ENCODE measurements at regions not wholly inside any gene's neighbourhood (a gene's known extent, or its start where the extent isn't known, plus 50 kb on each side); places are given as distances from the start of the nearest gene placed in this dataset.
A peak's percentile ranks its signal among the peaks of the same experiment; 100 is the strongest.

DNA sequence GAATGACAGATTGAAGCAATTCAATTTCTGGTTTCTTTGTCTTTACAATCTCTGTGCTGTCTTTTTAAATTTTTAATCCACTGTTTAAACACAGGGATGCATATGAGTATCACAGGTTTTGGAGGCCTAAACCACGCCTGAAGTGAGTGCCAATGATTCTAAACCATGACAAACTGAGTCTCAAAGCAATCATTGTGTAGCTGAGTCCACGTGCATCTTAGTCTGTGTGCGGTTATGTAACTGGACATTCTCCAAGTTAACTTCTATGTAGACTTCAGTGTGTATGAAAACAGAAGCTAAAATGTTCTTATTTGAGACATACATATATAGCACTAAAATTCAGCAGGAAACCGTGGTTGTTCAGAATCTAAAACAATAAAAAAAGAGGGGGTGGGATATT, 79.3 kb upstream of the ST8SIA6 start:
- Histone ChIP-seq H3K9me3 (ENCODE audit: control insufficient read depth in 1 of 2, insufficient read depth in 1 of 2, low read depth in 1 of 2, low read length in 2 of 2) (no peaks in the 10 kb centered on the region), H4K20me1 (ENCODE audit: insufficient read depth) (no peaks in the 10 kb centered on the region), H3K27ac (ENCODE audit: low read depth, low read length) (no peak overlapping the region), H2AFZ (ENCODE audit: low read depth, low read length, poor library complexity, severe bottlenecking) (peak overlapping the region; percentile 59), H3K4me2 (ENCODE audit: low read length) (no peak overlapping the region), H3K36me3 (ENCODE audit: control insufficient read depth in 1 of 2, insufficient read depth in 2 of 2, low read length in 2 of 2) (no peaks in the 10 kb centered on the region), H3K79me2 (ENCODE audit: insufficient read depth, low read length) (no peaks in the 10 kb centered on the region), H3K9ac (ENCODE audit: low read length) (no peak overlapping the region), H3K4me1 (ENCODE audit: control insufficient read depth in 1 of 2, insufficient read depth in 2 of 2, low read length in 2 of 2) (0 out of 4 replicates have a peak, but pooled peaks cover 0 to under 1% of the 10 kb centered on the region in 2 experiments), H3K4me3 (replicated peaks in 1 of 2; ENCODE audit: low read depth in 1 of 2, low read length in 2 of 2) (no peak overlapping the region), H3K9me2 (ENCODE audit: insufficient read depth) (no peaks in the 10 kb centered on the region), H3K27me3 (ENCODE audit: insufficient read depth, low read length) (no peaks in the 10 kb centered on the region)
- ChIA-PET RAD21 (ENCODE audit: low non-redundant PET in 1 of 2, low total read pairs in 2 of 2, uncharacterized antibody in 2 of 2, unreplicated experiment in 2 of 2) (no interaction called here), POLR2A (no interaction called here), CTCF (no interaction called here)
- TF ChIP-seq EZH2phosphoT487 (IDR thresholded peaks at IDR 0.05; ENCODE audit: borderline replicate concordance) (no peak), SIN3A (IDR thresholded peaks at IDR 0.05; ENCODE audit: low read depth) (no peak)
- TF ChIP-seq, protein P1, sequence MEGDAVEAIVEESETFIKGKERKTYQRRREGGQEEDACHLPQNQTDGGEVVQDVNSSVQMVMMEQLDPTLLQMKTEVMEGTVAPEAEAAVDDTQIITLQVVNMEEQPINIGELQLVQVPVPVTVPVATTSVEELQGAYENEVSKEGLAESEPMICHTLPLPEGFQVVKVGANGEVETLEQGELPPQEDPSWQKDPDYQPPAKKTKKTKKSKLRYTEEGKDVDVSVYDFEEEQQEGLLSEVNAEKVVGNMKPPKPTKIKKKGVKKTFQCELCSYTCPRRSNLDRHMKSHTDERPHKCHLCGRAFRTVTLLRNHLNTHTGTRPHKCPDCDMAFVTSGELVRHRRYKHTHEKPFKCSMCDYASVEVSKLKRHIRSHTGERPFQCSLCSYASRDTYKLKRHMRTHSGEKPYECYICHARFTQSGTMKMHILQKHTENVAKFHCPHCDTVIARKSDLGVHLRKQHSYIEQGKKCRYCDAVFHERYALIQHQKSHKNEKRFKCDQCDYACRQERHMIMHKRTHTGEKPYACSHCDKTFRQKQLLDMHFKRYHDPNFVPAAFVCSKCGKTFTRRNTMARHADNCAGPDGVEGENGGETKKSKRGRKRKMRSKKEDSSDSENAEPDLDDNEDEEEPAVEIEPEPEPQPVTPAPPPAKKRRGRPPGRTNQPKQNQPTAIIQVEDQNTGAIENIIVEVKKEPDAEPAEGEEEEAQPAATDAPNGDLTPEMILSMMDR (IDR thresholded peaks at IDR 0.05 in 2 of 3, conservative IDR thresholded peaks at IDR 0.05 in 1 of 3; ENCODE audit: borderline replicate concordance in 1 of 3, insufficient read depth in 1 of 3, low read depth in 2 of 3, low read length in 2 of 3), result no peak
- intact Hi-C loops (cut with micrococcal nuclease), result no loop called here
- ATAC-seq (no peak), DNase-seq (ENCODE audit: low read depth, low spot score) (no peak)
- BruUV-seq (replicated peaks), result no TSS peak

DNA sequence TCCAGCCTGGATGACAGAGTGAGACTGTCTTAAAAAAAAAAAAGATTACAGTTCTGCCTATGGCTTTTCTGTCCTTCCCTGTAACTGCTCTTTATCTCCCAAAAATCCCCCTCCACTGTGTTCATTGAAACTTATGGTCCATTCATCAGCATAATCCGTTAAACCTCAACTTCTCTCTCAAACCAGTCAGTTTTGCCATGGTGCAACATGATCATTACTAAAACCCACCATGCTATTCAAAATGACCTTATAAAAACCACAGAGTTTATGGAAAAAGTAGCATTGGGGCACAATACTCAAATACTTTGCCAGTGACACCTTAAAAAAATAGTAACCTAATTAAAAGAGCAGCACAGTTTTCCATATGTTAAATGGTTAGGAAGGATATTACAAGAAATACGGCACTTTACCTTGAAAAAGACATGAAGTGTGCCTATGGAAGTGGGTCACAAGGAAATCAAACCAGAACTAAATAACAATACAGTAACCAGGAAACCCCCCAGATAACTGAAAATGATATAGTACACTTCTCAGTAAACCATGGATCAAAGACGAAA, 74.0 kb upstream of the ST8SIA6 start:
- H3K27ac ChIP-seq (ENCODE audit: low read depth, low read length), result no peak overlapping the region
- H3K4me3 ChIP-seq (replicated peaks in 1 of 2; ENCODE audit: low read depth in 1 of 2, low read length in 2 of 2), result no peak overlapping the region
- H3K79me2 ChIP-seq (ENCODE audit: insufficient read depth, low read length), result no peaks in the 10 kb centered on the region
- no peaks in the 10 kb centered on the region for H4K20me1 ChIP-seq (ENCODE audit: insufficient read depth)
- peaks cover 8 to 23% of the 10 kb centered on the region in 2 experiments; a peak in 3 of 4 replicates for H3K4me1 ChIP-seq (ENCODE audit: control insufficient read depth in 1 of 2, insufficient read depth in 2 of 2, low read length in 2 of 2)
- H3K9me3 ChIP-seq (ENCODE audit: control insufficient read depth in 1 of 2, insufficient read depth in 1 of 2, low read depth in 1 of 2, low read length in 2 of 2), result no peaks in the 10 kb centered on the region
- H3K9me2 ChIP-seq (ENCODE audit: insufficient read depth), result no peaks in the 10 kb centered on the region
- intact Hi-C loops (cut with micrococcal nuclease), result no loop called here
- BruUV-seq (replicated peaks), result no TSS peak
- ChIA-PET POLR2A (no interaction called here), RAD21 (ENCODE audit: low non-redundant PET in 1 of 2, low total read pairs in 2 of 2, uncharacterized antibody in 2 of 2, unreplicated experiment in 2 of 2) (no interaction called here), CTCF (no interaction called here)
- no peak for TF ChIP-seq CEBPB (IDR thresholded peaks at IDR 0.05; ENCODE audit: low read depth)
- DNase-seq (ENCODE audit: low read depth, low spot score) (no peak), ATAC-seq (no peak)
- no peaks in the 10 kb centered on the region for H3K36me3 ChIP-seq (ENCODE audit: control insufficient read depth in 1 of 2, insufficient read depth in 2 of 2, low read length in 2 of 2)
- peak overlapping the region; percentile 14 for H2AFZ ChIP-seq (ENCODE audit: low read depth, low read length, poor library complexity, severe bottlenecking)
- H3K4me2 ChIP-seq (ENCODE audit: low read length), result no peak overlapping the region
- no peak overlapping the region for H3K9ac ChIP-seq (ENCODE audit: low read length)
- no peaks in the 10 kb centered on the region for H3K27me3 ChIP-seq (ENCODE audit: insufficient read depth, low read length)
